Breast epithelium (tissue), 4 donors: ENCODE measurements at regions not wholly inside any gene's neighbourhood (a gene's known extent, or its start where the extent isn't known, plus 50 kb on each side); places are given as distances from the start of the nearest gene placed in this dataset.

Source experiments
- DNase-seq, 2 donors: peaks; one replicate each; pipeline ENCODE4 v3.0.0-alpha.2; 2019; ENCODE audit warnings: low spot score in 2 of 2
- H3K27ac ChIP-seq, 2 donors: fragments of 200-600 bp; sonication (generic) in 1 of 2; one replicate each; pipeline ENCODE4 v1.5.1; 2016 to 2019; ENCODE audit warnings: mild to moderate bottlenecking in 1 of 2
- H3K27me3 ChIP-seq, 2 donors: fragments of 200-600 bp; sonication (generic) in 1 of 2; one replicate each; pipeline versions ENCODE4 v1.5.1 to v1.6.0; 2017 to 2019; ENCODE audit warnings: control low read depth in 1 of 2, mild to moderate bottlenecking in 1 of 2
- H3K36me3 ChIP-seq: fragments of 200-600 bp; one replicate; pipeline ENCODE4 v1.5.1; 2019
- H3K4me1 ChIP-seq, 2 donors: fragments of 200-600 bp; sonication (generic); one replicate each; pipeline ENCODE4 v1.5.1; 2016 to 2019; ENCODE audit warnings: control low read depth in 1 of 2
- H3K4me3 ChIP-seq, 3 donors: fragments of 200-600 bp; sonication (generic); 1 replicate in 2 of 3; 2 replicates in 1 of 3; pipeline ENCODE4 v1.5.1; 2016 to 2019; ENCODE audit warnings: mild to moderate bottlenecking in 3 of 3, moderate library complexity in 2 of 3
- H3K9me3 ChIP-seq, 2 donors: fragments of 200-600 bp; sonication (generic) in 1 of 2; one replicate each; pipeline ENCODE4 v1.5.1; 2016 to 2019; ENCODE audit warnings: control low read depth in 1 of 2
- CTCF ChIP-seq, 3 donors: fragments of 450-650 bp; IDR thresholded peaks; one replicate each; pipeline ENCODE4 v1.5.1; 2016 to 2017; ENCODE audit warnings: antibody characterized with exemption in 3 of 3, mild to moderate bottlenecking in 3 of 3, moderate library complexity in 3 of 3
- POLR2A ChIP-seq: fragments of 450-650 bp; IDR thresholded peaks from one replicate; pipeline ENCODE4 v1.6.1; 2016; ENCODE audit warnings: antibody characterized with exemption, mild to moderate bottlenecking, moderate library complexity
- POLR2AphosphoS5 ChIP-seq, 3 donors: sonication (generic); formaldehyde crosslinking; IDR thresholded peaks; one replicate each; pipeline ENCODE4 v1.6.1; 2017; ENCODE audit warnings: antibody characterized with exemption in 3 of 3
- intact Hi-C: fragments of 100-400 bp; cut with DNase I; formaldehyde crosslinking; loops from one replicate; pipeline ENCODE4 v1.15.1; 2023; ENCODE audit warnings: low total_unique reads

- no peak for TF ChIP-seq POLR2A
- no peak for TF ChIP-seq POLR2AphosphoS5 (IDR thresholded peaks at IDR 0.05)
- TF ChIP-seq CTCF (IDR thresholded peaks at IDR 0.05), result no peak
Observed at GRCh38 chr6:14513496-14514393, 396.2 kb downstream of the CD83 start.

GRCh38 chr6:14516956-14517355 lies 399.4 kb downstream of the CD83 start:
- TF ChIP-seq POLR2A (no peak), POLR2AphosphoS5 (IDR thresholded peaks at IDR 0.05) (peak in 2 of 3 donors; percentile 23 to 71), CTCF (IDR thresholded peaks at IDR 0.05) (no peak)
- Histone ChIP-seq H3K4me1 (no peaks in the 10 kb centered on the region), H3K27me3 (no peaks in the 10 kb centered on the region), H3K27ac (no peak overlapping the region), H3K4me3 (peak overlapping the region in 1 of 3 donors; percentile 5), H3K36me3 (no peaks in the 10 kb centered on the region), H3K9me3 (no peaks in the 10 kb centered on the region)
- intact Hi-C loops, result no loop called here
- no peak for DNase-seq

More at GRCh38 chr6:14513496-14514393, 396.2 kb downstream of the CD83 start:
- no peak for DNase-seq
- no peaks in the 10 kb centered on the region for H3K4me1 ChIP-seq
- no peak overlapping the region for H3K4me3 ChIP-seq
- intact Hi-C loops, result no loop called here
- H3K27ac ChIP-seq, result no peak overlapping the region
- no peaks in the 10 kb centered on the region for H3K27me3 ChIP-seq
- no peaks in the 10 kb centered on the region for H3K36me3 ChIP-seq
- no peaks in the 10 kb centered on the region for H3K9me3 ChIP-seq

- TF ChIP-seq POLR2A, result no peak
- TF ChIP-seq POLR2AphosphoS5 (IDR thresholded peaks at IDR 0.05), result no peak
- TF ChIP-seq CTCF (IDR thresholded peaks at IDR 0.05), result no peak
- no peak overlapping the region for H3K4me3 ChIP-seq
Observed at GRCh38 chr6:14517516-14518105, 400.0 kb downstream of the CD83 start.

DNA sequence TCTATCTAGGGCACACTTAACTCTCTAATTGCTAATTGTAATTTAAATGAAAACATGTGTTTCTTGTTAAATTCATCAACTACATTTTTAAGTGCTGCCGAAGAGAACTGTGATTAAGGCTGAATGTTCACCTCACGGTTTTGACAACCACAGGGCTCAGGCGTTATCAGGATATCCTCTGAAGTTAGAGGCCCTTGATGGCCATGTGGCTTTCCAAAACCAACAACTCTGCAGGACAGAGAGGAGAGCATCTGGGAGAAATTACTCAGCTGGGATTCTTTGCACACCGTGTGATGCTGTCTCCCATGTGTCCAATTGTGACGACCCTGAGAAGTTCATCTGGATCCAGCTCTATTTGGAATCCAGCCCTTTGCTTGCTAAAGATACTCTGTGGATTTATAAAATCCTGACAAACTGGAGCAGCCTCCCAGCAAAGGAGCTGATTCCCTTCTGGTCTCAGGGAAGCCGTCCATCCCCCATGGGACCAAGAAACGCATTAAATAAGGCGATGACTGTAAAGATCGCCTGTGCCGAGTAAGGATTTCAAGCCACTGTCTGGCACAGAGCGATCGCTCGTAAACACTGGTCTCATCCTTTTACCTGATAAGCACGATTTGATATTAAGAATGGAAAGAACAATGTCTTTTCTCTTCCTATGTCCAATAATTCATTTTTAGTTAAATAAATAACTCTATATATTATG lies 401.1 kb downstream of the CD83 start:
- H3K27ac ChIP-seq, result no peak overlapping the region
- DNase-seq, result no peak
- H3K4me3 ChIP-seq, result no peak overlapping the region
- H3K4me1 ChIP-seq, result no peaks in the 10 kb centered on the region
- TF ChIP-seq CTCF (IDR thresholded peaks at IDR 0.05) (no peak), POLR2A (no peak), POLR2AphosphoS5 (IDR thresholded peaks at IDR 0.05) (no peak)
- intact Hi-C loops, result no loop called here
- no peaks in the 10 kb centered on the region for H3K9me3 ChIP-seq
- no peaks in the 10 kb centered on the region for H3K27me3 ChIP-seq
- no peaks in the 10 kb centered on the region for H3K36me3 ChIP-seq

More at GRCh38 chr6:14517516-14518105, 400.0 kb downstream of the CD83 start:
- Histone ChIP-seq H3K27me3 (no peaks in the 10 kb centered on the region), H3K4me1 (no peaks in the 10 kb centered on the region), H3K36me3 (no peaks in the 10 kb centered on the region), H3K27ac (no peak overlapping the region), H3K9me3 (no peaks in the 10 kb centered on the region)
- DNase-seq, result peak in 1 of 2 donors; percentile 20
- intact Hi-C loops, result no loop called here

DNA sequence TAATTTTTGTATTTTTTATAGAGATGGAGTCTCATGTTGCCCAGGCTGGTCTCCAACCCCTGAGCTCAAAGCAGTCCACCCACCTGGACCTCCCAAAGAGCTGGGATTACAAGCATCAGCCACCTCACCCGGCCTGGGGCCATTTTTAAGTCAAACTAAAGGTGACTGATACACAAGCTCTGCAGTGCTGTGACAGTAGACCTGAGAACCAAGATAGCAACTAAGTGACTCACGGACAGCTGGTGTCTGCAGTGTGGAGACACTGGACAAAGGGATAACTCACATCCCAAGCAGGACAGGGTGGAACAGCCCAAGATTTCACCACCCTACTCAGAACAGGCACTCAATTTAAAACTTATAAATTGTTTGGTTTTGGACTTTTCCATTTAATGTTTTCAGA lies 402.5 kb downstream of the CD83 start:
- intact Hi-C loops, result no loop called here
- no peak for DNase-seq
- Histone ChIP-seq H3K36me3 (no peaks in the 10 kb centered on the region), H3K27me3 (no peaks in the 10 kb centered on the region), H3K27ac (no peak overlapping the region), H3K9me3 (no peaks in the 10 kb centered on the region), H3K4me3 (no peak overlapping the region), H3K4me1 (no peaks in the 10 kb centered on the region)
- no peak for TF ChIP-seq CTCF (IDR thresholded peaks at IDR 0.05)
- no peak for TF ChIP-seq POLR2AphosphoS5 (IDR thresholded peaks at IDR 0.05)
- TF ChIP-seq POLR2A, result no peak
